MM.1S (cell line): ENCODE measurements at regions not wholly inside any gene's neighbourhood (a gene's known extent, or its start where the extent isn't known, plus 50 kb on each side); places are given as distances from the start of the nearest gene placed in this dataset.
"Not testable (repeated sequence)": the region's sequence is repeated elsewhere in the genome, so short reads cannot be mapped to it uniquely, and the experiment has no call there.

Experiments used
- DNase-seq: peaks from one replicate; pipeline ENCODE4 v3.0.0-alpha.2; 2015
- H2AFZ ChIP-seq: fragments of 300-600 bp; sonication (generic); 2 replicates; pipeline ENCODE4 v1.6.0; 2016; ENCODE audit warnings: antibody characterized with exemption, low read length
- H3F3A ChIP-seq: fragments of 300-600 bp; sonication (generic); 2 replicates; pipeline ENCODE4 v1.6.1; 2016; ENCODE audit warnings: mild to moderate bottlenecking, antibody characterized with exemption, low read length, moderate library complexity, mixed read lengths; ENCODE audit not compliant: insufficient read depth
- H3K27ac ChIP-seq: fragments of 300-600 bp; sonication (generic); 2 replicates; pipeline ENCODE4 v1.5.1; 2016; ENCODE audit warnings: mild to moderate bottlenecking, low read length
- H3K27me3 ChIP-seq: fragments of 300-600 bp; sonication (generic); replicated peaks from 2 replicates; pipeline ENCODE4 v1.6.0; 2016; ENCODE audit warnings: low read length; ENCODE audit not compliant: insufficient read depth
- H3K36me3 ChIP-seq: fragments of 300-600 bp; sonication (generic); replicated peaks from 2 replicates; pipeline ENCODE4 v1.6.1; 2016; ENCODE audit warnings: mild to moderate bottlenecking, low read length, mixed read lengths; ENCODE audit not compliant: insufficient read depth
- H3K4me1 ChIP-seq: fragments of 300-600 bp; sonication (generic); 2 replicates; pipeline ENCODE4 v1.6.1; 2016; ENCODE audit warnings: low read length, mixed read lengths
- H3K4me2 ChIP-seq: fragments of 300-600 bp; sonication (generic); 2 replicates; pipeline ENCODE4 v1.6.0; 2016; ENCODE audit warnings: low read depth, low read length
- H3K4me3 ChIP-seq: fragments of 300-600 bp; sonication (generic); 2 replicates; pipeline ENCODE4 v1.5.1; 2016; ENCODE audit warnings: low read length, mixed read lengths
- H3K79me2 ChIP-seq: fragments of 300-600 bp; sonication (generic); 2 replicates; pipeline ENCODE4 v1.6.1; 2016; ENCODE audit warnings: mixed run types, low read length, mixed read lengths
- H3K9ac ChIP-seq: fragments of 300-600 bp; sonication (generic); 2 replicates; pipeline ENCODE4 v1.6.1; 2016; ENCODE audit warnings: low read length, mixed read lengths
- H3K9me2 ChIP-seq: fragments of 300-600 bp; sonication (generic); replicated peaks from 2 replicates; pipeline ENCODE4 v1.6.1; 2016; ENCODE audit warnings: mild to moderate bottlenecking, low read length, mixed read lengths; ENCODE audit not compliant: insufficient read depth
- H3K9me3 ChIP-seq: fragments of 300-600 bp; sonication (generic); replicated peaks from 2 replicates; pipeline ENCODE4 v1.6.1; 2016; ENCODE audit warnings: mild to moderate bottlenecking, low read length, mixed read lengths; ENCODE audit not compliant: insufficient read depth
- H4K20me1 ChIP-seq: fragments of 300-600 bp; sonication (generic); 2 replicates; pipeline ENCODE4 v1.6.1; 2016; ENCODE audit warnings: mild to moderate bottlenecking, low read length, moderate library complexity, mixed read lengths; ENCODE audit not compliant: insufficient read depth
- EZH2 ChIP-seq: fragments of 300-600 bp; sonication (generic); optimal IDR thresholded peaks from 2 replicates; pipeline ENCODE3; 2017; ENCODE audit warnings: low read depth, mild to moderate bottlenecking, antibody characterized with exemption, low read length, mixed read lengths
- EZH2phosphoT487 ChIP-seq: fragments of 300-600 bp; sonication (generic); IDR thresholded peaks from 2 replicates; pipeline ENCODE4 v1.6.1; 2018; ENCODE audit warnings: antibody characterized with exemption, low read length
- TF ChIP-seq, protein P1 (sequence below): fragments of 300-600 bp; sonication (generic); IDR thresholded peaks from 2 replicates; pipeline ENCODE4 v1.5.1; 2016; ENCODE audit warnings: antibody characterized with exemption, low read length, mixed read lengths

DNA sequence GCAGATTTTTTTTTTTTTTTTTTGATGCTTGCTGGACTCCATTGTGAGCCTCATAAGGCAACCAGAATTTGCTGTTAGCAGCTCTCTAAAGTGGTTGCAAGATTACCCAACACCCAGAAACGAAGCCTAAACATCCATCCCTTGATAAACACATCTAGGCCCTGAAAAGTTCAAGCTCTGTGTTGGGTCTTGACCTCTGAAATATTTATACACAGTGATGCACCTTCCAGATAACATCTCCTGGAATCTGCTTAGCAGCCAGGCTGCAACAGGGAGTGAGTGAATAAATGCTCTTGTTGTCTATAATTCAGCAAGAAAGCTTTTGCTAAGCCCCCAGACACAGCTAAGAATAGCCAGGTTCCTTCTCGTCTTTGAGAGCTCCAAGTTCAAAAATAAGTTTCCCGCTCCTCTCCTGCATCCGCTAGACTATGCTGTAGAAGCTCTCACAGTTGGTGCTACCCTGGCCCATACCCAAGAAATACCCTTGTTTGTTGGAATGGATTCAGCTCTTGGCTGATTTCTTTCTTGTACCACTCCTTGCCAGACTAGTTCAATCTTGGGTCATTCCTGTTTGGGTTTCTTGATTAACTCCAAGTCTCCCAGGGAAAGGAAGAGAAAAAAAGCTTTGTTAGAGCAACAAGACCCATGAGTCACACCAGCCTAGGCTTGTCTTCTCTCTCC, 610.6 kb upstream of the TBX3 start:
- Histone ChIP-seq H3F3A (no peaks in the 10 kb centered on the region), H3K4me3 (no peak overlapping the region), H3K9me2 (no peaks in the 10 kb centered on the region), H3K4me2 (no peak overlapping the region), H4K20me1 (no peaks in the 10 kb centered on the region), H2AFZ (no peak overlapping the region), H3K27ac (no peak overlapping the region), H3K4me1 (no peaks in the 10 kb centered on the region), H3K9ac (no peak overlapping the region), H3K36me3 (no peaks in the 10 kb centered on the region), H3K79me2 (no peaks in the 10 kb centered on the region), H3K9me3 (no peaks in the 10 kb centered on the region), H3K27me3 (no peaks in the 10 kb centered on the region)
- DNase-seq = no peak
- TF ChIP-seq, protein P1, sequence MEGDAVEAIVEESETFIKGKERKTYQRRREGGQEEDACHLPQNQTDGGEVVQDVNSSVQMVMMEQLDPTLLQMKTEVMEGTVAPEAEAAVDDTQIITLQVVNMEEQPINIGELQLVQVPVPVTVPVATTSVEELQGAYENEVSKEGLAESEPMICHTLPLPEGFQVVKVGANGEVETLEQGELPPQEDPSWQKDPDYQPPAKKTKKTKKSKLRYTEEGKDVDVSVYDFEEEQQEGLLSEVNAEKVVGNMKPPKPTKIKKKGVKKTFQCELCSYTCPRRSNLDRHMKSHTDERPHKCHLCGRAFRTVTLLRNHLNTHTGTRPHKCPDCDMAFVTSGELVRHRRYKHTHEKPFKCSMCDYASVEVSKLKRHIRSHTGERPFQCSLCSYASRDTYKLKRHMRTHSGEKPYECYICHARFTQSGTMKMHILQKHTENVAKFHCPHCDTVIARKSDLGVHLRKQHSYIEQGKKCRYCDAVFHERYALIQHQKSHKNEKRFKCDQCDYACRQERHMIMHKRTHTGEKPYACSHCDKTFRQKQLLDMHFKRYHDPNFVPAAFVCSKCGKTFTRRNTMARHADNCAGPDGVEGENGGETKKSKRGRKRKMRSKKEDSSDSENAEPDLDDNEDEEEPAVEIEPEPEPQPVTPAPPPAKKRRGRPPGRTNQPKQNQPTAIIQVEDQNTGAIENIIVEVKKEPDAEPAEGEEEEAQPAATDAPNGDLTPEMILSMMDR = no peak

DNA sequence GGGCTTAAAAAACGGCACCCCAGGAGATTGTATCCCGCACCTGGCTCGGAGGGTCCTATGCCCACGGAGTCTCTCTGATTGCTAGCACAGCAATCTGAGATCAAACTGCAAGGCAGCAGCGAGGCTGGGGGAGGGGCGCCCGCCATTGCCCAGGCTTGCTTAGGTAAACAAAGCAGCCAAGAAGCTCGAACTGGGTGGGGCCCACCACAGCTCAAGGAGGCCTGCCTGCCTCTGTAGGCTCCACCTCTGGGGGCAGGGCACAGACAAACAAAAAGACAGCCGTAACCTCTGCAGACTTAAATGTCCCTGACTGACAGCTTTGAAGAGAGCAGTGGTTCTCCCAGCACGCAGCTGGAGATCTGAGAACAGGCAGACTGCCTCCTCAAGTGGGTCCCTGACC, 601.5 kb upstream of the TBX3 start:
- H3F3A ChIP-seq, H3K4me1 ChIP-seq, H3K4me3 ChIP-seq, DNase-seq, H3K79me2 ChIP-seq, H3K9me2 ChIP-seq, H3K27ac ChIP-seq, H3K9me3 ChIP-seq, H3K27me3 ChIP-seq, H3K4me2 ChIP-seq, H3K9ac ChIP-seq, H4K20me1 ChIP-seq, H2AFZ ChIP-seq, H3K36me3 ChIP-seq: not testable (repeated sequence)

DNA sequence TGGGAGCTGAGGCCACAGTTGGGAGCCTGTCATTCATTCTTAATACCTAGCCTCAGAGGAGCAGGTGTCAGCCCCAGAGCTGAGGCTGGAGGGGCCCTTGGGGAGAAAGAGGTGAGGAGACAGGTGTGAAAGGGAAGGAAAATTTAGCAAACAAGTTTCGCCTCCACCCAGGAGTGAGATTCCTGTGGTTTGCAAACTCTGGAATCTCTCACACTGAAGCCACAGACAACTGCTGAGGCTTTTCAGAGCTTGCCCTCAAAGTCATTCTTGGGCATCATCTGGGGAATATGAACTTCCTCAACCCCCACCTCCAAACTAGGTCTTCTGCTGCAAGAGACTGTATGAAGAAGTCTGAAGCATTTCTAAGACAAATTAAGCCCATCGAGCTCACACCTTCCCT, 589.5 kb upstream of the TBX3 start:
- no peaks in the 10 kb centered on the region for H3F3A ChIP-seq
- no peaks in the 10 kb centered on the region for H3K79me2 ChIP-seq
- no peaks in the 10 kb centered on the region for H3K4me1 ChIP-seq
- no peak overlapping the region for H3K4me2 ChIP-seq
- H3K36me3 ChIP-seq = no peaks in the 10 kb centered on the region
- no peak overlapping the region for H3K27ac ChIP-seq
- no peaks in the 10 kb centered on the region for H3K9me3 ChIP-seq
- TF ChIP-seq EZH2phosphoT487 (no peak), EZH2 (no peak)
- TF ChIP-seq, protein P1 = no peak
- no peak overlapping the region for H3K9ac ChIP-seq
- no peaks in the 10 kb centered on the region for H3K27me3 ChIP-seq
- H2AFZ ChIP-seq = no peak overlapping the region
- no peaks in the 10 kb centered on the region for H3K9me2 ChIP-seq
- no peaks in the 10 kb centered on the region for H4K20me1 ChIP-seq
- H3K4me3 ChIP-seq = no peak overlapping the region
- no peak for DNase-seq

DNA sequence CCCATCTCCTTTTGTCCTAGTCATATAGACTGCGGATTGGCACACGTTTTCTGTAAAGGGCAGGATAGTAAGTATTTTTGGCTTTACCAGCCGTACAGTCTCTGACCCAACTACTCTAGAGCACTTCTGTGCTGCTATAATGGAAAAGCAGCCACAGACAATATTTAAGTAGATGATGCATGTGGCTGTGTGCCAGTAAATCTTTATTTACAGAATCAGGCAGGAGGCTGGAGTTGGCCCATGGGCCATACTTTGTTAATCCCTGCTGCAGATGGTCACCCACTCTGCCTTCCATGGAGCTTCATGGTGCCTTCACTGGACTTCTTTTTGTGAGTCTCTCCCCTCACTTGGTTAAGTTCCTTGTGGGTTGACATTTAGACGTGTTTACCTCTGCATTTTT, 584.5 kb upstream of the TBX3 start:
- Histone ChIP-seq H3K9ac (no peak overlapping the region), H3K36me3 (no peaks in the 10 kb centered on the region), H3K9me2 (no peaks in the 10 kb centered on the region), H2AFZ (no peak overlapping the region), H3K27ac (no peak overlapping the region), H4K20me1 (no peaks in the 10 kb centered on the region), H3K4me1 (no peaks in the 10 kb centered on the region), H3K79me2 (no peaks in the 10 kb centered on the region), H3F3A (no peaks in the 10 kb centered on the region), H3K4me2 (no peak overlapping the region), H3K27me3 (no peaks in the 10 kb centered on the region), H3K4me3 (no peak overlapping the region), H3K9me3 (no peaks in the 10 kb centered on the region)
- TF ChIP-seq EZH2phosphoT487 = no peak
- no peak for TF ChIP-seq EZH2
- TF ChIP-seq, protein P1 = no peak
- no peak for DNase-seq
